H9 (cell line): ENCODE measurements at regions not wholly inside any gene's neighbourhood (a gene's known extent, or its start where the extent isn't known, plus 50 kb on each side); places are given as distances from the start of the nearest gene placed in this dataset.

ENCODE experiments used
- DNase-seq: peaks from one replicate; pipeline ENCODE4 v3.0.0-alpha.2; 2017
- H2AFZ ChIP-seq: one replicate; pipeline ENCODE4 v1.6.1; 2013; ENCODE audit warnings: mild to moderate bottlenecking, low read length, control low read depth, moderate library complexity
- H2AK5ac ChIP-seq: 2 replicates; pipeline ENCODE4 v1.6.1; 2013; ENCODE audit warnings: low read length, control low read depth, mixed read lengths; ENCODE audit not compliant: insufficient read length
- H2BK120ac ChIP-seq: one replicate; pipeline ENCODE4 v1.6.1; 2013; ENCODE audit warnings: low read depth, mild to moderate bottlenecking, low read length, control low read depth, inconsistent platforms; ENCODE audit not compliant: poor library complexity, severe bottlenecking
- H2BK12ac ChIP-seq: 2 replicates; pipeline ENCODE4 v1.6.1; 2013; ENCODE audit warnings: low read length, control low read depth, mixed read lengths, low read depth; ENCODE audit not compliant: insufficient read length
- H2BK15ac ChIP-seq: 2 replicates; pipeline ENCODE4 v1.6.1; 2013; ENCODE audit warnings: low read depth, low read length, control low read depth
- H2BK20ac ChIP-seq: one replicate; pipeline ENCODE4 v1.6.1; 2013; ENCODE audit warnings: low read depth, mild to moderate bottlenecking, low read length, control low read depth, inconsistent platforms; ENCODE audit not compliant: poor library complexity, severe bottlenecking
- H2BK5ac ChIP-seq: 2 replicates; pipeline ENCODE4 v1.6.1; 2013; ENCODE audit warnings: low read length, control low read depth, mixed read lengths; ENCODE audit not compliant: insufficient read length
- H3K14ac ChIP-seq: 2 replicates; pipeline ENCODE4 v1.6.1; 2013; ENCODE audit warnings: low read length, control low read depth; ENCODE audit not compliant: insufficient read depth
- H3K18ac ChIP-seq: 2 replicates; pipeline ENCODE4 v1.6.1; 2013; ENCODE audit warnings: low read depth, mild to moderate bottlenecking, mixed read lengths, low read length, control low read depth; ENCODE audit not compliant: insufficient read length
- H3K23ac ChIP-seq: 2 replicates; pipeline ENCODE4 v1.6.1; 2013; ENCODE audit warnings: low read length, control low read depth, mixed read lengths, low read depth; ENCODE audit not compliant: insufficient read length
- H3K23me2 ChIP-seq: 2 replicates; pipeline ENCODE4 v1.6.1; 2013; ENCODE audit warnings: low read depth, mild to moderate bottlenecking, mixed read lengths, low read length, control low read depth; ENCODE audit not compliant: insufficient read length, poor library complexity, severe bottlenecking
- H3K27ac ChIP-seq: 2 replicates; pipeline ENCODE4 v1.5.1; 2013; ENCODE audit warnings: low read length, control low read depth, mixed read lengths, low read depth; ENCODE audit not compliant: insufficient read length
- H3K27me3 ChIP-seq: 2 replicates; pipeline ENCODE4 v1.6.1; 2013; ENCODE audit warnings: low read length, control low read depth, inconsistent platforms; ENCODE audit not compliant: insufficient read depth
- H3K4ac ChIP-seq: 2 replicates; pipeline ENCODE4 v1.6.1; 2013; ENCODE audit warnings: low read depth, mild to moderate bottlenecking, control low read depth, inconsistent platforms, low read length, moderate library complexity
- H3K4me1 ChIP-seq: 2 replicates; pipeline ENCODE4 v1.6.1; 2013; ENCODE audit warnings: low read length, control low read depth, inconsistent platforms; ENCODE audit not compliant: insufficient read depth
- H3K4me2 ChIP-seq: 2 replicates; pipeline ENCODE4 v1.6.1; 2013; ENCODE audit warnings: low read length, control low read depth, mixed read lengths; ENCODE audit not compliant: insufficient read length, insufficient read depth
- H3K56ac ChIP-seq: 2 replicates; pipeline ENCODE4 v1.6.1; 2013; ENCODE audit warnings: low read depth, mild to moderate bottlenecking, mixed read lengths, low read length, control low read depth; ENCODE audit not compliant: insufficient read length
- H3K79me1 ChIP-seq: 2 replicates; pipeline ENCODE4 v1.6.1; 2013; ENCODE audit warnings: low read depth, mild to moderate bottlenecking, moderate library complexity, low read length, control low read depth, inconsistent platforms; ENCODE audit not compliant: insufficient read depth, poor library complexity, severe bottlenecking
- H3K79me2 ChIP-seq: 2 replicates; pipeline ENCODE4 v1.6.1; 2013; ENCODE audit warnings: low read length, control low read depth, inconsistent platforms; ENCODE audit not compliant: insufficient read depth
- H3K9ac ChIP-seq: 2 replicates; pipeline ENCODE4 v1.6.1; 2013; ENCODE audit warnings: low read length, control low read depth, mixed read lengths; ENCODE audit not compliant: insufficient read length; ENCODE audit errors: extremely low read depth
- H3K9me3 ChIP-seq: one replicate; pipeline ENCODE4 v1.6.1; 2013; ENCODE audit warnings: low read depth, low read length, inconsistent platforms; ENCODE audit not compliant: control insufficient read depth
- H3T11ph ChIP-seq: one replicate; pipeline ENCODE4 v1.6.1; 2013; ENCODE audit warnings: mild to moderate bottlenecking, low read length, control low read depth, inconsistent platforms
- H4K20me1 ChIP-seq: one replicate; pipeline ENCODE4 v1.6.1; 2013; ENCODE audit not compliant: control insufficient read depth, insufficient read length, insufficient read depth
- H4K5ac ChIP-seq: 2 replicates; pipeline ENCODE4 v1.6.1; 2013; ENCODE audit warnings: low read depth, mild to moderate bottlenecking, mixed read lengths, low read length, control low read depth; ENCODE audit not compliant: insufficient read length
- H4K8ac ChIP-seq: replicated peaks from 2 replicates; pipeline ENCODE4 v1.6.1; 2013; ENCODE audit warnings: low read length, control low read depth, mixed read lengths, low read depth; ENCODE audit not compliant: insufficient read length
- H4K91ac ChIP-seq: 2 replicates; pipeline ENCODE4 v1.6.1; 2013; ENCODE audit warnings: low read depth, mild to moderate bottlenecking, moderate library complexity, mixed read lengths, low read length, control low read depth; ENCODE audit not compliant: insufficient read length
- H3K27ac Mint-ChIP-seq, 3 experiments: 2 replicates in 2 of 3; 3 replicates in 1 of 3; pipeline ENCODE4 v1.8.0; 2020 to 2021; ENCODE audit warnings: mixed read lengths in 3 of 3, mild to moderate bottlenecking in 1 of 3, moderate library complexity in 1 of 3
- H3K27me3 Mint-ChIP-seq: 2 replicates; pipeline ENCODE4 v1.8.0; 2021; ENCODE audit warnings: low read depth, mild to moderate bottlenecking, moderate library complexity, mixed read lengths
- H3K36me3 Mint-ChIP-seq, 3 experiments: 2 replicates in 2 of 3; 3 replicates in 1 of 3; pipeline ENCODE4 v1.8.0; 2020 to 2021; ENCODE audit warnings: low read depth in 3 of 3, mixed read lengths in 3 of 3; ENCODE audit not compliant: insufficient read depth in 1 of 3
- H3K4me1 Mint-ChIP-seq, 2 experiments: 2 replicates each; pipeline ENCODE4 v1.8.0; 2020; ENCODE audit warnings: mixed read lengths in 2 of 2
- H3K4me3 Mint-ChIP-seq, 2 experiments: 2 replicates in 1 of 2; 3 replicates in 1 of 2; pipeline ENCODE4 v1.8.0; 2020 to 2021; ENCODE audit warnings: mild to moderate bottlenecking in 2 of 2, mixed read lengths in 2 of 2, moderate library complexity in 1 of 2
- H3K9me3 Mint-ChIP-seq, 2 experiments: 2 replicates in 1 of 2; 3 replicates in 1 of 2; pipeline ENCODE4 v1.8.0; 2020; ENCODE audit warnings: mild to moderate bottlenecking in 2 of 2, mixed read lengths in 2 of 2, moderate library complexity in 1 of 2
- WGBS: extraction: QIAGEN DNeasy Blood & Tissue Kit; methylation state at CpG from one replicate; pipeline ENCODE4 v1.1.7; 2013; ENCODE audit warnings: missing lambda C conversion rate, low lambda C conversion rate, mixed read lengths; ENCODE audit not compliant: insufficient read length; ENCODE audit errors: extremely low coverage; 5-methylcytosine and 5-hydroxymethylcytosine counted together
- TF ChIP-seq, protein P1 (sequence below): fragments of 200-600 bp; sonication (generic); conservative IDR thresholded peaks from 3 replicates; pipeline ENCODE4 v1.8.0; 2021; ENCODE audit warnings: antibody characterized with exemption, mild to moderate bottlenecking

GRCh38 chr13:97844151-97844550 lies 109.3 kb upstream of the IPO5 start:
- Histone ChIP-seq H3K79me1 (no peaks in the 10 kb centered on the region), H3K4ac (no peak overlapping the region), H2BK120ac (no peak overlapping the region), H4K91ac (no peak overlapping the region), H3K14ac (no peak overlapping the region), H2BK15ac (no peak overlapping the region), H2AFZ (no peak overlapping the region), H3K27ac (no peak overlapping the region), H2BK5ac (no peak overlapping the region), H3K18ac (no peak overlapping the region), H4K20me1 (no peaks in the 10 kb centered on the region), H4K8ac (no peak overlapping the region), H3K9me3 (no peaks in the 10 kb centered on the region), H3K4me2 (no peak overlapping the region), H4K5ac (no peak overlapping the region), H3K23me2 (no peaks in the 10 kb centered on the region), H3K56ac (no peak overlapping the region), H2BK12ac (no peak overlapping the region), H3K9ac (no peak overlapping the region), H3K79me2 (no peaks in the 10 kb centered on the region), H3K4me1 (no peaks in the 10 kb centered on the region), H3T11ph (no peak overlapping the region), H2AK5ac (no peak overlapping the region), H3K23ac (no peak overlapping the region), H2BK20ac (no peak overlapping the region), H3K27me3 (no peaks in the 10 kb centered on the region)
- no peak for DNase-seq
- Mint-ChIP-seq H3K27me3 (peaks cover 15% of the 10 kb centered on the region), H3K27ac (no peak overlapping the region), H3K9me3 (no peaks in the 10 kb centered on the region), H3K4me3 (no peak overlapping the region), H3K4me1 (peaks cover 2% of the 10 kb centered on the region in 2 experiments; a peak in 2 of 4 replicates), H3K36me3 (no peaks in the 10 kb centered on the region)
- TF ChIP-seq, protein P1, sequence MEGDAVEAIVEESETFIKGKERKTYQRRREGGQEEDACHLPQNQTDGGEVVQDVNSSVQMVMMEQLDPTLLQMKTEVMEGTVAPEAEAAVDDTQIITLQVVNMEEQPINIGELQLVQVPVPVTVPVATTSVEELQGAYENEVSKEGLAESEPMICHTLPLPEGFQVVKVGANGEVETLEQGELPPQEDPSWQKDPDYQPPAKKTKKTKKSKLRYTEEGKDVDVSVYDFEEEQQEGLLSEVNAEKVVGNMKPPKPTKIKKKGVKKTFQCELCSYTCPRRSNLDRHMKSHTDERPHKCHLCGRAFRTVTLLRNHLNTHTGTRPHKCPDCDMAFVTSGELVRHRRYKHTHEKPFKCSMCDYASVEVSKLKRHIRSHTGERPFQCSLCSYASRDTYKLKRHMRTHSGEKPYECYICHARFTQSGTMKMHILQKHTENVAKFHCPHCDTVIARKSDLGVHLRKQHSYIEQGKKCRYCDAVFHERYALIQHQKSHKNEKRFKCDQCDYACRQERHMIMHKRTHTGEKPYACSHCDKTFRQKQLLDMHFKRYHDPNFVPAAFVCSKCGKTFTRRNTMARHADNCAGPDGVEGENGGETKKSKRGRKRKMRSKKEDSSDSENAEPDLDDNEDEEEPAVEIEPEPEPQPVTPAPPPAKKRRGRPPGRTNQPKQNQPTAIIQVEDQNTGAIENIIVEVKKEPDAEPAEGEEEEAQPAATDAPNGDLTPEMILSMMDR = no peak
- no CpG with 5 or more reads among the region's 5 CpGs for WGBS
